ENCODE measurements at regions not wholly inside any gene's neighbourhood (a gene's known extent, or its start where the extent isn't known, plus 50 kb on each side); places are given as distances from the start of the nearest gene placed in this dataset.

DNA sequence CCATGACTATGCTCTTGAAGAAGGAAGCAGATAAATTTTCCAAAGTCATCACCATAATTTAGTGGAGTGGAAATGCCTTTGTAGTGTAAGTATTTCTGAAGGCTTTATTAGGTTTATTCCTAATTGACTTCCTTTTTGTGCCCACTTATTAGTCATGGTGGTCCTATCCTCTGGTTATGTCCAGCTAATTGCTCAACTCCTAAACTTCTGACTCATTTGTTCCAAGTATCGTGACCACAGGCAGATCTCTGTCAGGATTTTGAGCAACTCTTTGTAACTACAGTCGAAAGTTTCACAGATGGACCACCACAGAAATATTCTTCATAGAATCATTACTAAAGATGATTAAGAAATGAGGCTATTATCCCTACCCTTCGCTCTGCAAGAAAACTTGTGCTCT is 315.6 kb upstream of the PTCHD4 start:
- Mint-ChIP-seq H3K9me3 (peaks cover 7% of the 10 kb centered on the region), H3K27me3 (ENCODE audit: low read depth, poor library complexity) (peaks cover 8% of the 10 kb centered on the region), H3K4me1 (no peaks in the 10 kb centered on the region), H3K4me3 (no peak overlapping the region), H3K36me3 (ENCODE audit: low read depth) (no peaks in the 10 kb centered on the region), H3K27ac (no peak overlapping the region)
- no peak for TF ChIP-seq CTCF (IDR thresholded peaks at IDR 0.05)
- no peak for DNase-seq

GRCh38 chr6:48423640-48424365 is 312.8 kb upstream of the PTCHD4 start:
- Mint-ChIP-seq H3K27me3 (ENCODE audit: low read depth, poor library complexity) (peaks cover 4% of the 10 kb centered on the region), H3K4me1 (no peaks in the 10 kb centered on the region), H3K27ac (no peak overlapping the region), H3K4me3 (no peak overlapping the region), H3K36me3 (ENCODE audit: low read depth) (no peaks in the 10 kb centered on the region), H3K9me3 (peaks cover 7% of the 10 kb centered on the region)
- no peak for DNase-seq
- TF ChIP-seq CTCF (IDR thresholded peaks at IDR 0.05): no peak

GRCh38 chr6:48419992-48420391 is 309.0 kb upstream of the PTCHD4 start:
- Mint-ChIP-seq H3K27ac (no peak overlapping the region), H3K9me3 (peaks cover 7% of the 10 kb centered on the region), H3K4me1 (no peaks in the 10 kb centered on the region), H3K36me3 (ENCODE audit: low read depth) (no peaks in the 10 kb centered on the region), H3K27me3 (ENCODE audit: low read depth, poor library complexity) (peaks cover 5% of the 10 kb centered on the region), H3K4me3 (no peak overlapping the region)
- DNase-seq: no peak
- TF ChIP-seq CTCF (IDR thresholded peaks at IDR 0.05): no peak

- no peaks in the 10 kb centered on the region for H3K36me3 Mint-ChIP-seq (ENCODE audit: low read depth)
- TF ChIP-seq CTCF (IDR thresholded peaks at IDR 0.05): no peak
- DNase-seq: no peak
- H3K4me1 Mint-ChIP-seq: no peaks in the 10 kb centered on the region
- H3K27ac Mint-ChIP-seq: no peak overlapping the region
- H3K4me3 Mint-ChIP-seq: no peak overlapping the region
- peaks cover 7% of the 10 kb centered on the region for H3K9me3 Mint-ChIP-seq
- peaks cover 7% of the 10 kb centered on the region for H3K27me3 Mint-ChIP-seq (ENCODE audit: low read depth, poor library complexity)
Observed at GRCh38 chr6:48417927-48418326, 306.9 kb upstream of the PTCHD4 start.

DNA sequence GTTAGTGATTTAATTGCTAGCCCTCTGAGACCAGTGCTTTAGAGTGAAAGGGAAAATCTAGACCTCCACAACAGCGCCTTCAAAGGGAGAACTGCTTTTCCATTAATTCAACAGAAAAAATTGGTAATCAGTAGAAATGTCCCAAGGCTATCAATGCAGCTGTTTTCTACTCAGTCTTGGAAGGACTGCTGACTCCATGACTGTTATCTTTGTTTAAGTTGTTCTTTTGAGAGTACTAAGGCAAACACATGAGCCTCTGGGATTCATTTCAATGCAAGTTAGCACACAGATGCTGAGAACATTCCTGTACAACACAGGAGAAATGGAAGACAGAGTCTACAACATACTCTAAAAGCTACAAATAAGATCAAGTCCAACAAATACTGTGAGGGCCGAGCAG is 301.7 kb upstream of the PTCHD4 start:
- Mint-ChIP-seq H3K27me3 (ENCODE audit: low read depth, poor library complexity) (peaks cover 3% of the 10 kb centered on the region), H3K4me3 (no peak overlapping the region), H3K9me3 (no peaks in the 10 kb centered on the region), H3K4me1 (no peaks in the 10 kb centered on the region), H3K27ac (no peak overlapping the region), H3K36me3 (ENCODE audit: low read depth) (no peaks in the 10 kb centered on the region)
- no peak for TF ChIP-seq CTCF (IDR thresholded peaks at IDR 0.05)
- DNase-seq: no peak

GRCh38 chr6:48404927-48405326 is 293.9 kb upstream of the PTCHD4 start:
- H3K36me3 Mint-ChIP-seq (ENCODE audit: low read depth): no peaks in the 10 kb centered on the region
- H3K27me3 Mint-ChIP-seq (ENCODE audit: low read depth, poor library complexity): peaks cover 4% of the 10 kb centered on the region
- no peak for DNase-seq
- TF ChIP-seq CTCF (IDR thresholded peaks at IDR 0.05): no peak
- no peak overlapping the region for H3K4me3 Mint-ChIP-seq
- no peak overlapping the region for H3K27ac Mint-ChIP-seq
- peaks cover 4% of the 10 kb centered on the region for H3K9me3 Mint-ChIP-seq
- H3K4me1 Mint-ChIP-seq: no peaks in the 10 kb centered on the region
